ENCODE measurements at regions not wholly inside any gene's neighbourhood (a gene's known extent, or its start where the extent isn't known, plus 50 kb on each side); places are given as distances from the start of the nearest gene placed in this dataset.
"Not testable (repeated sequence)": the region's sequence is repeated elsewhere in the genome, so short reads cannot be mapped to it uniquely, and the experiment has no call there.

DNA sequence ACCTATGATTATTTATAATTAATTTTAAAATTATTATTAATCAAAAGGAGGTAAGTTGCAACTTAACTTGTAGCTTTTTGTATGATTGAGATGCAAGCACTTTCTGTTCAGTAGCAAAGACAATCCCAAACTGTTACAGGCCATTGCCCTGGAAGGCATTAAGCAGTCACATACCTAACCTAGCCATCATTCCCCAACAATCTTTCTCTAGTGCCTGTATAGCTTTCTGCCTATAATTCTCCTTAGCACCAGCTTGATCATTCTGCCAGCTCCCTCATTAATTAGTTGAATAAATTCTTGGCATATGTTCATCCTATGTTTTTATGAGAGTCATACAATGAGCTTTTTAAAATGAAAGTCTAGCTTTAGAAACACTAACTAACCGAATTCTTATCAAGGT, 178.9 kb upstream of the TMEM106B start:
- H3K36me3 ChIP-seq, result no peaks in the 10 kb centered on the region
- H3K4me1 ChIP-seq, result no peaks in the 10 kb centered on the region
- intact Hi-C loops (cut with DNase I), result no loop called here
- no peak overlapping the region for H3K27ac ChIP-seq
- TF ChIP-seq CTCF (IDR thresholded peaks at IDR 0.05), result no peak
- H3K9me3 ChIP-seq, result no peaks in the 10 kb centered on the region
- no peak for DNase-seq
- ATAC-seq, result no peak
- H3K4me3 ChIP-seq, result no peak overlapping the region
- H3K27me3 ChIP-seq, result no peaks in the 10 kb centered on the region

GRCh38 chr7:12043457-12043856, 167.6 kb upstream of the TMEM106B start:
- ATAC-seq; intact Hi-C loops (cut with DNase I); H3K9me3 ChIP-seq; H3K27me3 ChIP-seq; H3K4me3 ChIP-seq; H3K36me3 ChIP-seq; H3K4me1 ChIP-seq; H3K27ac ChIP-seq; DNase-seq: not testable (repeated sequence)

DNA sequence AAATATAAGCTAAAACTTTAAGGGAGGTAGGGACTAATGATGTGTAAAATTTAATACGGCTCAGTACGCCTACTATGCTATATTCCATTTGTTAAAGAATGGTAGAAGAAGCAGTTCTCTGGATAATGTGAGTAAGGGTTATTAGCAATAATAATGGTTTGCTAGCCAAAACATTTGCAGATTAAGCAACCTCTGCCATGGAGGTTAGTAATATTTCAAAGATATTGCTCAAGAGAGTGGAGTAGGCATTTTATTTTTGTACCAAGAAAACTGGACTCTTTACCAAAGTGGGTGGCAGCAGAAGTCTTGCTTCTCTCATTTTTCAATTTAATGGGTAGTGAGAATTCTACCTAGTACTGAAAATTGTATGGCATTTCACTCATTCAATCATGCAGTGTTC, 158.9 kb upstream of the TMEM106B start:
- no peak for DNase-seq
- Histone ChIP-seq H3K36me3 (no peaks in the 10 kb centered on the region), H3K4me1 (no peaks in the 10 kb centered on the region), H3K4me3 (no peak overlapping the region), H3K27ac (no peak overlapping the region), H3K27me3 (no peaks in the 10 kb centered on the region), H3K9me3 (peaks cover 0 to 19% of the 10 kb centered on the region in 2 donors)
- TF ChIP-seq CTCF (IDR thresholded peaks at IDR 0.05), result no peak
- intact Hi-C loops (cut with DNase I), result no loop called here
- no peak for ATAC-seq

DNA sequence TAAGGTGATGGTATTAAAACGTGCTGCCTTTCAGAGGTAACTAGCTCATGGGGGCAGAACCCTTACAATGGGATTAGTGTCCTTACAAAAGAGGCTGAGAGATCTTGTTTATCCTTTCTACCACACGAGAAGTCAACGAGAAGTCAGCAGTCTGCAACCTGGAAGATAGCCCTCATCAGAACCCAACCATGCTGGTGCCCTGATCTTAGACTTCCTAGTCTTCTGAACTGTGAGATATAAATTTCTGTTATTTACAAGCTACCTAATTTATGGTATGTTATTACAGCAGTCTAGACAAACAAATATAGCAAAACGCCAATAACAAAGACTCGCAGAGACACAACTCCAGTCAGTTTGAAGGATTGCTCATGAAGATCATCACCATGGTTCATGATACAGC, 157.5 kb upstream of the TMEM106B start:
- Histone ChIP-seq H3K27ac (no peak overlapping the region), H3K9me3 (peaks cover 0 to 25% of the 10 kb centered on the region in 2 donors), H3K4me1 (no peaks in the 10 kb centered on the region), H3K27me3 (no peaks in the 10 kb centered on the region), H3K4me3 (no peak overlapping the region), H3K36me3 (no peaks in the 10 kb centered on the region)
- ATAC-seq (no peak), DNase-seq (no peak)
- TF ChIP-seq CTCF (IDR thresholded peaks at IDR 0.05), result no peak
- intact Hi-C loops (cut with DNase I), result no loop called here

DNA sequence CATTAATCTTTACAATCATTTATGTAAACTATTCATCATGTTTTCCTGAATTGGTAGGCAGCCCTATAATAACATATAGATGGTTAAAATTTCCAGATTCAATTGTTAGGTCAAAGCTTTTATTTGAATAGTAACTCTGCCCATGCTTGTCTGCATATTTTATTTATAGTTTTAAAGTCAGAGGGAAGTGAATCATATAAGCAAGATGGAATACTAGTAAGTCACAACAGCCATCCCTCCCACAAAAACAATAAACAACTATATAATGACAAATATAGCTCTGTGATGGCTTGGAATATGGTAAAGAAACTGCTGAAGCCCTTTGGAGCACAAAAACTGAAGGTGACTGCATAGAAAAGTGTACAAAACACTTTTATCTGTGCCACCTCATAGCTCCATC, 156.3 kb upstream of the TMEM106B start:
- Histone ChIP-seq H3K4me1 (no peaks in the 10 kb centered on the region), H3K27ac (no peak overlapping the region), H3K4me3 (no peak overlapping the region), H3K36me3 (no peaks in the 10 kb centered on the region), H3K27me3 (no peaks in the 10 kb centered on the region), H3K9me3 (peaks cover 0 to 25% of the 10 kb centered on the region in 2 donors)
- ATAC-seq (no peak), DNase-seq (no peak)
- no peak for TF ChIP-seq CTCF (IDR thresholded peaks at IDR 0.05)
- intact Hi-C loops (cut with DNase I), result no loop called here

- H3K9me3 ChIP-seq, result peaks cover 0 to 25% of the 10 kb centered on the region in 2 donors
- TF ChIP-seq CTCF (IDR thresholded peaks at IDR 0.05), result no peak
- no peaks in the 10 kb centered on the region for H3K27me3 ChIP-seq
- ATAC-seq (no peak), DNase-seq (no peak)
- H3K27ac ChIP-seq, result no peak overlapping the region
- no peak overlapping the region for H3K4me3 ChIP-seq
- H3K36me3 ChIP-seq, result no peaks in the 10 kb centered on the region
- H3K4me1 ChIP-seq, result no peaks in the 10 kb centered on the region
- intact Hi-C loops (cut with DNase I), result no loop called here
Observed at GRCh38 chr7:12056381-12056780, 154.7 kb upstream of the TMEM106B start.

Measured in left lung (tissue), 4 donors.